NCI-H460 (cell line): ENCODE measurements at regions not wholly inside any gene's neighbourhood (a gene's known extent, or its start where the extent isn't known, plus 50 kb on each side); places are given as distances from the start of the nearest gene placed in this dataset.
A peak's percentile ranks its signal among the peaks of the same experiment; 100 is the strongest.
"Not testable (repeated sequence)": the region's sequence is repeated elsewhere in the genome, so short reads cannot be mapped to it uniquely, and the experiment has no call there.

Experiments
- DNase-seq: peaks from one replicate; pipeline ENCODE4 v3.0.0-alpha.2; 2016; ENCODE audit warnings: low read depth; ENCODE audit errors: extremely low read depth

DNA sequence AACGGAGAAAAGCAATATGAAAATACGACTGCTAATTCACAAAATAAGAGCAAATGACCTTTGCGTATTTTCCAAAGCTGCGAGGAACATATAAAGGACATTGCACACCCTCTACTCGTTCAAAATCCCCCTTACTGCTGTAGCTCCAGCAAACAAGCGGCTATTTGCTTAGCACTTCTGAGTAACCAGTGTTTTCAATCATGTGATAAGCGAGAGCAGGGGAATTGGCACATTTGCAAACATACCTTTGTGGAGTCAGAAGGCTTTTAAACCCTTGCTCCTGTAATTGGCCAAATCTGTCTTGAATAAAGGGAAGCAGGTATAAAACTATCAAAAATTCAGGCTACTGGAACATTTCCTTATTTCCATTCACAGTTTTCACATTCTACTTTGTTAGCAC is 610.2 kb downstream of the UBE2NL start:
- no peak for DNase-seq

DNA sequence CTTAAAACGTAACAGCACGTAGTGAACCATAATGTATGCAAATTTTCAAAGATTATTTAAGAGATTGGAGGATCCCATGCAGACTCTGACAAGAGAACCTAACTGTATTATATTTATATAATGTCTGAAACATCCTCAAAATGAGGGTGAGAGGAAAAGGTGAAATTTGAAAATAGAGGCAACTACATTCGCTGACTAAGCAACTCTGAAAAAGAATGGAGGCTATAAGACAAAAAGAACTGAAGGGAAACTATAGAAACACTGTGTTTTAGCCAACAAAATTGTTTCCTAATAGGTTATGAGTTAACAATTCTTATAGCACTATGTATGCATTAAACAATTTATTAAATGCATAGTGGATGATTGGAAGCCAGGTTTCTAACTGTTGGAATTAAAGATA is 648.0 kb downstream of the UBE2NL start:
- no peak for DNase-seq

GRCh38 chrX:144566592-144566991 is 680.7 kb upstream of the SPANXN1 start:
- DNase-seq = no peak

- no peak for DNase-seq
These were observed 660.5 kb upstream of the SPANXN1 start for GRCh38 chrX:144586756-144587155.

- DNase-seq = no peak
These were observed 655.3 kb upstream of the SPANXN1 start for GRCh38 chrX:144592036-144592435.

- DNase-seq = no peak
These were observed 646.3 kb upstream of the SPANXN1 start for GRCh38 chrX:144601010-144601409.

- no peak for DNase-seq
These were observed 635.2 kb upstream of the SPANXN1 start for GRCh38 chrX:144612076-144612475.

DNA sequence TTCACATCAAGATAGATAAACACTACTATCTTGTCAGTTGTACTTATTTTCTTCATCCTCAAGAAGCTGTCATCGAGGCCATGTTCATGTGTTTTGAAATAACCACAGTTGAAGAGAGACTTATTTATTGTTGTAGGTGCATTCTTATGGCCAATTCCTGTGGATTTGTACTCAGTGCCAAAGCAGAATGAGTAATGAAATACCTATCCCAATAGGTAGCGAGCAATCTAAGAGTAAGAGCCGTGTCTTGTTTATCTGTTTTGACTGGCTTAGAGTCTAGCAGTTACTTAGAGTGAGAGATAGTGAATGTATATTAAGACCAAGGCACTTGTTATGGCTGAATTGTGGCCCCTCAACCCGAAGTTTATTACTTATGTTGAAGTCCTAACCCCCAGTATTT is 631.0 kb upstream of the SPANXN1 start:
- no peak for DNase-seq

DNA sequence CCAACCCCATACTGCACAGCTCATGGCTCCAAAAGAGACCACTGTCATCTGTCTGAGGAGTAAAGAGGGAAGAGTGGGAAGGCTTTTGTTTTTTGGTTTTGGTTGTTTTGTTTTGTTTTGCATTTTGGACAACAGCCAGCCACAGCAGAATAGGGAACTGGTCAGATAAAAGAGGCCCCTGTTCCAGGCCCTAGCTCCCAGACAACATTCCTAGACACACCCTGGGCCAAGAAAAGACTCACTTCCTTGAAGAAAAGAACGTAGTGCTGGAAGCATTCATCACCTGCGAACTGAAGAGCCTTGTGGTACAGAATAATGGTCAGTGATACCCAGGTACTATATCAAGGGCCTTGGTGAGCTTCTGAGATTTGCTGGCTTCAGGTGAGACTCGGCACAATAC is 619.4 kb upstream of the SPANXN1 start:
- DNase-seq = no peak

GRCh38 chrX:144634451-144634850 is 612.9 kb upstream of the SPANXN1 start:
- DNase-seq = not testable (repeated sequence)

DNA sequence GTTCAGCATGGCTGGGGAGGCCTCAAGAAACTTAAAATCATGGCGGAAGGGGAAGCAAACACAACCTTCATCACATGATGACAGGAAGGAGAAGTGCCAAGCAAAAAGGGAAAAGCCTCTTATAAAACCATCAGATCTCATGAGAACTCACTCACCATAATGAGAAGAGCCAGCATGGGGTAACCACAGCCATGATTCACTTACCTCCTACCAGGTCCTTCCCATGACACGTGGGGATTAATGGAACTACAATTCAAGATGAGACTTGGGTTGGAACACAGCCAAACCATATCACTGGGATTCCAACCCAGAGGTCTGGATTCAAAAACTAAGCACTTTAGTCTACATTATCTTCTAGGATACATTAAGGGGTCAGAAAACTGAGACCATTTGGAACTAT is 609.6 kb upstream of the SPANXN1 start:
- no peak for DNase-seq

DNA sequence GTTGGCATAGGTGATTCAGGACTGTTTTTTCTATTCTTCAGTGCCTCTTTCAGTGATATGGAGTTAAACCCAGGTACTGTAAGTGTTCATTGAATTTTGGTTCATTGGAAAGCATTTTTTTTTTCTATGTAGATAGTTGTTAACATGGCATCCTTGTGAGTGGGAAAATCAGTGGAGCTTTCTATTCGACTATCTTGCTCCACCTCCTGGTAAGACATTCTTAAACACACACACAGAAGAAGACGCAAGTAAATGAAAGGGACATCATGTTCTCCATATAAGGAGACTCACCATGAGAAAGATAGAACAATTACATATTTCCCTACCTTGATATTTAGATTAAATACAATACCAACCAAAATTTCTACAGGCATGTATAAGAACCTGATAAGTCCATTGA is 598.5 kb upstream of the SPANXN1 start:
- no peak for DNase-seq

- DNase-seq = no peak
These were observed 565.8 kb upstream of the SPANXN1 start for GRCh38 chrX:144681501-144681900.

GRCh38 chrX:144683247-144683646 is 564.1 kb upstream of the SPANXN1 start:
- no peak for DNase-seq

DNA sequence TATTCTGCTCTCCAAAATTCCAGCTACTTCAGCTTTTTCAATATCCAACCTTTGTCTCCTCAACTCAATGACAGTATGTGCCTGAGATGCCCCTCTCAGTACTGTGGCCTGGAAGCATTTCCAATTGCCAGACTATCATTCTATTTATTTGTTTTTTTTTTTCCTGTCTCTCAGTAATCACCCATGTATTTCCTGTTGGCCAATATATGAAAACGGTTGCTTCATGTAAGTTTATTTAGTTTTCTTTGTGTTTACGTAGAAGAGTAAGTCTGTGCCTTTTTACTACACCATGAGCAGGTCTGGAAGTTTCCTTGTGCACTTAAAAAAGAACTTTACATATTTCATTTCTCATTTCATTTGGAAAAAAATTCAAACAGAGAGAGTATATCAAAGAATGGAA is 537.5 kb upstream of the SPANXN1 start:
- no peak for DNase-seq

- DNase-seq = peak; percentile 52
These were observed 532.0 kb upstream of the SPANXN1 start for GRCh38 chrX:144715337-144715736.

GRCh38 chrX:144716187-144716586 is 531.1 kb upstream of the SPANXN1 start:
- DNase-seq = no peak

GRCh38 chrX:144717682-144718081 is 529.6 kb upstream of the SPANXN1 start:
- DNase-seq = no peak

GRCh38 chrX:144722307-144722706 is 525.0 kb upstream of the SPANXN1 start:
- DNase-seq = no peak

GRCh38 chrX:144730471-144730870 is 516.8 kb upstream of the SPANXN1 start:
- peak; percentile 42 for DNase-seq

DNA sequence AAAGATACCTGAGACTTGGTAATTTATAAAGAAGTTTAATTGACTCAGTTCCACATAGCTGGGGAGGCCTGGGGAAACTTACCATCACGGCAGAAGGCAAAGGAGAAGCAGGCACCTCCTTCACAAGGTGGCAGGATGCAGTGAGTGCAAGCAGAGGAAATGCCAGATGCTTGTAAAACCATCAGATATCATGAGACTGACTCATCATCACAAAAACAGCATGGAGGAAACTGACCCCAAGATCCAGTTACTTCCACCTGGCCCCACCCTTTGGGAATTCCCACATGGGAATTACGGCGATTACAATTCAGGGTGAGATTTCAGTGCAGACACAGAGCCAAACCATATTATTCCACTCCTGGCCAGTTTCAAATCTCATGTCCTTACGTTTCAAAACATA is 514.7 kb upstream of the SPANXN1 start:
- no peak for DNase-seq

DNA sequence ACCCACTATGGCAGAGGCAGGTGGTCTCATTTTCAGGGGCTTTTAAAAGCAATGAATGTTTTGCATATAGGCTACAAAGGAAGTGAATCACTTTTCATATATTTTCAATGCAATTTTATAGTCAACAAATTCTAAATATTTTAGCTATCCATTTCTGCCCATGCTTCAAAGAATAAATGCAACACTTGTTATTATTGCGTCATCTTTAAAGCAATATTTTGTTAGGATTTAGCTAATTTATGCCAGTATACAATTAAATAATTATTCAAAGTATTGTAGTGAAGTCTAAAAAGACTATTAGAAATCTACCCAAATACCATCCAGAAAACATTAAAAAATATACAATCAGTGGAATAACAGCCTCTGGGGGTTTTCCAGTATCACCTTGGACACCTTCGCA is 509.1 kb upstream of the SPANXN1 start:
- no peak for DNase-seq

- DNase-seq = no peak
These were observed 478.8 kb upstream of the SPANXN1 start for GRCh38 chrX:144768540-144768939.

DNA sequence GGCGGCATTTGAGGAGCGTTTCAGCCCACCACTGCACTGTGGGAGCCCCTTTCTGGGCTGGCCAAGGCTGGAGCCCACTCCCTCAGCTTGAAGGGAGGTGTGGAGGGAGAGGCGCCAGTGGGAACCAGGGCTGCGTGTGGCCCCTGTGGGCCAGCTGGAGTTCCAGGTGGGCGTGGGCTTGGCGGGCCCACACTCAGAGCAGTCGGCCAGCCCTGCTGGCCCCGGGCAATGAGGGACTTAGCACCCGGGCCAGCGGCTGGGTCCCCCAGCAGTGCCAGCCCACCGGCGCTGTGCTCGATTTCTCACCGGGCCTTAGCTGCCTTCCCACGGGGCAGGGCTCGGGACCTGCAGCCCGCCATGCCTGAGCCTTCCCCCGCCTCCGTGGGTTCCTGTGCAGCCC is 463.8 kb upstream of the SPANXN1 start:
- DNase-seq = not testable (repeated sequence)
